ENCODE measurements at regions not wholly inside any gene's neighbourhood (a gene's known extent, or its start where the extent isn't known, plus 50 kb on each side); places are given as distances from the start of the nearest gene placed in this dataset.

DNA sequence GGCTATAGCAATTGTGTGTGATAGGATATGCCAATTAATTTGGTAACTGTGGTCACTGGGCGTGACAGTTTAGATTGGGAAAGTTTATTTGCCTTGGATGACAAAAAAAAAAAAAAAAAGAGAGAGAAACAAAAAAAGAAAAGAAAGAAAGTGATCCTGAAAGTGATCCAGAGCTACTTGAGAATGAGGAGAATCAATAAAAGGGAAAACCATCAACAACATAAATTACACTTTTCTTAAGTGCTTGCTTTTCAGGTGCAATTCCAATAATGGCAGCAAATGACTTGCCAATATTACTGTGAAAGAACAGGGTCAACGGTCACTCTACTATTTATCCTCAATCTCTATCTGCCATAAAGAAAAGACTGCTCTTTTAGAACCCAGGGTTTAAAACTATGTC lies 191.8 kb upstream of the SEMA3C start:
- Histone ChIP-seq H3K9me3 (ENCODE audit: control insufficient read depth in 2 of 2, insufficient read depth in 1 of 2, low read depth in 1 of 2, low read length in 1 of 2) (no peaks in the 10 kb centered on the region), H3K36me3 (ENCODE audit: control insufficient read depth in 3 of 3, insufficient read depth in 2 of 3, low read depth in 1 of 3, low read length in 3 of 3) (no peaks in the 10 kb centered on the region), H3K27me3 (ENCODE audit: control insufficient read depth in 3 of 3, insufficient read depth in 3 of 3, low read length in 3 of 3) (no peaks in the 10 kb centered on the region), H3K4me1 (ENCODE audit: control insufficient read depth in 3 of 3, insufficient read depth in 2 of 3, low read depth in 1 of 3, low read length in 2 of 3) (no peaks in the 10 kb centered on the region), H3K4me3 (ENCODE audit: low read depth in 1 of 3, low read length in 3 of 3) (no peak overlapping the region), H3K27ac (ENCODE audit: low read depth in 1 of 3, low read length in 2 of 3) (no peak overlapping the region)
- 52 to 75% (median 62%) methylated on average over 2 of the region's 2 CpGs for WGBS, 3 donors
- peak in 1 of 2 donors; percentile 4 for DNase-seq
- FAIRE-seq = no peak

DNA sequence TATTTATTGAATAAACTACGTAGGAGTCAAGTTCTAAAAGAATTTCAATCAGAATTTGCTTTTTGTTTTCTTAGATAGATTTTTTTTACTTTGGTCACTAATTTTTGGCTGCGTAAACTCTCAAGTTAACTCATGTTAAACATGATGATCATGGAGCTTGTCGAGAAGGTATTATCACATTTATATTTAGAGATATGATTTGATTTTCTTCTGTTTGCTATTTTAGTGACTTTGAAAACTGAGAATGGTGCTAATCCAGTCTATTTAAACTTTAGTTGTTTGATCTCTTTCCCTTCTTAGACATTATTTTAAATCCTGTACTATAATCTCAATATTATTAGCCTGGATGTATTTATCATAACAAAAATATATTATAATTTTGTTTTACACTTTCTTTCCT lies 179.4 kb upstream of the SEMA3C start:
- 81 to 82% (median 81%) methylated on average over 3 of the region's 3 CpGs for WGBS, 3 donors
- Histone ChIP-seq H3K4me3 (ENCODE audit: low read depth in 1 of 3, low read length in 3 of 3) (no peak overlapping the region), H3K9me3 (ENCODE audit: control insufficient read depth in 2 of 2, insufficient read depth in 1 of 2, low read depth in 1 of 2, low read length in 1 of 2) (no peaks in the 10 kb centered on the region), H3K36me3 (ENCODE audit: control insufficient read depth in 3 of 3, insufficient read depth in 2 of 3, low read depth in 1 of 3, low read length in 3 of 3) (no peaks in the 10 kb centered on the region), H3K27ac (ENCODE audit: low read depth in 1 of 3, low read length in 2 of 3) (no peak overlapping the region), H3K4me1 (ENCODE audit: control insufficient read depth in 3 of 3, insufficient read depth in 2 of 3, low read depth in 1 of 3, low read length in 2 of 3) (no peaks in the 10 kb centered on the region), H3K27me3 (ENCODE audit: control insufficient read depth in 3 of 3, insufficient read depth in 3 of 3, low read length in 3 of 3) (no peaks in the 10 kb centered on the region)
- peak; percentile 33 for FAIRE-seq
- no peak for DNase-seq

DNA sequence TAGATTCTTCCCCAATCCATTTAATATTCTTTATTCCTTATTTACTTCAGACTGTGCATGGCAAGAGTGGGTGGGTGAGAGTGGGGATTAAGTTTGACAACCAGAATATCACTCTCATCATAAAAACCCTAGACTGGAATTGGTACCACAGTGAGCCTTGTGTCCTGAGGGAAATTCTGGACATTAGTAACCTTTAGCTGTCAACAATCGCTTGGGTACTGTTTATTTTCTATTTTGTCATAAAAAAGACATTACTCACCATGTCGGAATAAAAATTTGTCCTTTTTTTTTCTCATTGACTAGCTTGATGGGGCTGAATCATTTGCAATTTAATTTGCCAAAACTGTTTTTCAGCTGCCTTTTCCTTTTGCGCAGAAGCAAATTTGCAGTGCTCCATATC lies 176.1 kb upstream of the SEMA3C start:
- FAIRE-seq (no peak), DNase-seq (no peak)
- no peaks in the 10 kb centered on the region for H3K4me1 ChIP-seq (ENCODE audit: control insufficient read depth in 3 of 3, insufficient read depth in 2 of 3, low read depth in 1 of 3, low read length in 2 of 3)
- no peaks in the 10 kb centered on the region for H3K27me3 ChIP-seq (ENCODE audit: control insufficient read depth in 3 of 3, insufficient read depth in 3 of 3, low read length in 3 of 3)
- 82 to 85% (median 84%) methylated on average over 3 of the region's 3 CpGs for WGBS, 3 donors
- H3K27ac ChIP-seq (ENCODE audit: low read depth in 1 of 3, low read length in 2 of 3) = no peak overlapping the region
- no peaks in the 10 kb centered on the region for H3K9me3 ChIP-seq (ENCODE audit: control insufficient read depth in 2 of 2, insufficient read depth in 1 of 2, low read depth in 1 of 2, low read length in 1 of 2)
- no peaks in the 10 kb centered on the region for H3K36me3 ChIP-seq (ENCODE audit: control insufficient read depth in 3 of 3, insufficient read depth in 2 of 3, low read depth in 1 of 3, low read length in 3 of 3)
- no peak overlapping the region for H3K4me3 ChIP-seq (ENCODE audit: low read depth in 1 of 3, low read length in 3 of 3)

DNA sequence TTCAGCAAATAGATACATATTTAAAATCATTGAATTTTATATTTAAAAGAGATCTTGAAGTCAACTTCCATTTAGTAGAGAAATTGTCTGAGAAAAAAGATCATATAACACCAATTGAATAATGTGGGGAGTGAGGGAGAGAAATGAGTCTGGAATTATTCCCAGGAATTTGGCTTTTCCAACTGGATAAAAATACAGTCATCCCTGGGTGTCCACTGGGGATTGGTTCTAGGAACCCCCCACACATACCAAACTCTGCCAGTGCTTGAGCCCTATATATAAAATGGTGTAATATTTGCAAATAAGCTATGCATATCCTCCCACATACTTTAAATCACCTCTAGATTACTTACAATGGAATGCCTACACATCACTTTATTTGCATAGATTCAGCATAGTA lies 162.8 kb upstream of the SEMA3C start:
- no peak overlapping the region for H3K27ac ChIP-seq (ENCODE audit: low read depth in 1 of 3, low read length in 2 of 3)
- no peaks in the 10 kb centered on the region for H3K27me3 ChIP-seq (ENCODE audit: control insufficient read depth in 3 of 3, insufficient read depth in 3 of 3, low read length in 3 of 3)
- H3K4me3 ChIP-seq (ENCODE audit: low read depth in 1 of 3, low read length in 3 of 3) = no peak overlapping the region
- peaks cover 0 to 8% of the 10 kb centered on the region in 2 donors for H3K9me3 ChIP-seq (ENCODE audit: control insufficient read depth in 2 of 2, insufficient read depth in 1 of 2, low read depth in 1 of 2, low read length in 1 of 2)
- no peak for FAIRE-seq
- H3K4me1 ChIP-seq (ENCODE audit: control insufficient read depth in 3 of 3, insufficient read depth in 2 of 3, low read depth in 1 of 3, low read length in 2 of 3) = no peaks in the 10 kb centered on the region
- DNase-seq = no peak
- no peaks in the 10 kb centered on the region for H3K36me3 ChIP-seq (ENCODE audit: control insufficient read depth in 3 of 3, insufficient read depth in 2 of 3, low read depth in 1 of 3, low read length in 3 of 3)

DNA sequence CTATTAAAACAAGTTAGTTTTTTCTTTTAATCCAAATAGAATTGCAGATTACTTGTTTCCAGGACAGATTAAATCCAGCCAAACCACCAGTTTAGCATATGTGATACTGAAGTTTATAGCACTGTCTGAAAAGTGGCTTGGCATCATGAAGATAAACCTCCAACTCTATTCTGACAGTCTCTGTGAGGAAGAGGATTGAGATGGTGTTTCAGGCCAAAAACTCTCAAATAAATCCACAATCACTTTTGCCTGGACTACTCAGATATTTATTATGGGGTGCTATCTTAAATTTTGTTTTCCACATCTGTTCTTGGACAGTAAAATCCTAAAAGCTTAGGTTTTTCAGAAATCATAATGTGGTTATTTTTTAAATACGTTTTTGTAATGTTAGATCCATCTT lies 161.7 kb upstream of the SEMA3C start:
- FAIRE-seq (no peak), DNase-seq (no peak)
- H3K27me3 ChIP-seq (ENCODE audit: control insufficient read depth in 3 of 3, insufficient read depth in 3 of 3, low read length in 3 of 3) = no peaks in the 10 kb centered on the region
- no peaks in the 10 kb centered on the region for H3K4me1 ChIP-seq (ENCODE audit: control insufficient read depth in 3 of 3, insufficient read depth in 2 of 3, low read depth in 1 of 3, low read length in 2 of 3)
- WGBS, 3 donors = 77 to 88% (median 79%) methylated on average over 1 of the region's 1 CpG
- H3K36me3 ChIP-seq (ENCODE audit: control insufficient read depth in 3 of 3, insufficient read depth in 2 of 3, low read depth in 1 of 3, low read length in 3 of 3) = no peaks in the 10 kb centered on the region
- no peak overlapping the region for H3K4me3 ChIP-seq (ENCODE audit: low read depth in 1 of 3, low read length in 3 of 3)
- H3K27ac ChIP-seq (ENCODE audit: low read depth in 1 of 3, low read length in 2 of 3) = no peak overlapping the region
- H3K9me3 ChIP-seq (ENCODE audit: control insufficient read depth in 2 of 2, insufficient read depth in 1 of 2, low read depth in 1 of 2, low read length in 1 of 2) = peaks cover 0 to 9% of the 10 kb centered on the region in 2 donors

DNA sequence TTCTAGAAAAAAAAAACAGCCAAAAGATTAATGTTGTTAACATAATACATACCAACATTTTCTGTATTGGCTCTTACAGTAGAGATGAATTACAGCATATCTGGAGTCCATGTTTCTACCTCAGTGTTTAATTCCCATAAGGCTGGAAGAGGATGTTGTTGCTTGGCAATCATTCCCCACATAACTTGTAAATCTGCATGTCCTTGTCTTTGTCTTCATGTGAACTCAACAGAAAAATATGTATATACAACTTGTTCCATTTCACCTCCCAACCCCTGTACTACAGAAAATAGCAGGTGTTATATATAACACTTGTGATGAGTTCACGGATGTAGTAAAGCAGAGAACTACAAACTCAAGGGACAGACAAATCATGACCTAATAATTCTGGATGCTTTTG lies 160.9 kb upstream of the SEMA3C start:
- DNase-seq (no peak), FAIRE-seq (no peak)
- Histone ChIP-seq H3K27ac (ENCODE audit: low read depth in 1 of 3, low read length in 2 of 3) (no peak overlapping the region), H3K36me3 (ENCODE audit: control insufficient read depth in 3 of 3, insufficient read depth in 2 of 3, low read depth in 1 of 3, low read length in 3 of 3) (no peaks in the 10 kb centered on the region), H3K4me1 (ENCODE audit: control insufficient read depth in 3 of 3, insufficient read depth in 2 of 3, low read depth in 1 of 3, low read length in 2 of 3) (no peaks in the 10 kb centered on the region), H3K4me3 (ENCODE audit: low read depth in 1 of 3, low read length in 3 of 3) (no peak overlapping the region), H3K9me3 (ENCODE audit: control insufficient read depth in 2 of 2, insufficient read depth in 1 of 2, low read depth in 1 of 2, low read length in 1 of 2) (peaks cover 0 to 9% of the 10 kb centered on the region in 2 donors), H3K27me3 (ENCODE audit: control insufficient read depth in 3 of 3, insufficient read depth in 3 of 3, low read length in 3 of 3) (no peaks in the 10 kb centered on the region)
- WGBS, 3 donors = 72 to 90% (median 86%) methylated on average over 1 of the region's 1 CpG

DNA sequence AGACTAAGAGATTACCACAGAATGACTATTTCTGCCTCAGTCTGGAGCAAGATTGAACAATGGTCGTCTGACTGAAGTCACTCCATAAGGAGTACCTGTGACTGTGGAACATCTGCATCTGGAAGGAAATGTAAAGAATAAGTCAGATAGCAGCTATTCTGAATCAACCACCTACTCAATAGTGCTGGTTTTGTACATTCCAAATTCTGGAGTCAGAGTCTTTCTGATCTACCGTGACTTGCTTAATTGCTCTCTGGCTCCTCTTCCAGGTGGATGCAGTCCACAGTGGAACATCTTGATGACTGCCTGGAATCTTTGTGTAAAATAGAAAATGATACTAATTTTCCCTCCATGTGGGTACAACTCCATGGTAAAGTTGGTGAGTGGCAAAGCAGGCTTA lies 156.3 kb upstream of the SEMA3C start:
- DNase-seq = no peak
- Histone ChIP-seq H3K4me3 (ENCODE audit: low read depth in 1 of 3, low read length in 3 of 3) (no peak overlapping the region), H3K36me3 (ENCODE audit: control insufficient read depth in 3 of 3, insufficient read depth in 2 of 3, low read depth in 1 of 3, low read length in 3 of 3) (no peaks in the 10 kb centered on the region), H3K9me3 (ENCODE audit: control insufficient read depth in 2 of 2, insufficient read depth in 1 of 2, low read depth in 1 of 2, low read length in 1 of 2) (peaks cover 0 to 16% of the 10 kb centered on the region in 2 donors), H3K27ac (ENCODE audit: low read depth in 1 of 3, low read length in 2 of 3) (no peak overlapping the region), H3K4me1 (ENCODE audit: control insufficient read depth in 3 of 3, insufficient read depth in 2 of 3, low read depth in 1 of 3, low read length in 2 of 3) (no peaks in the 10 kb centered on the region), H3K27me3 (ENCODE audit: control insufficient read depth in 3 of 3, insufficient read depth in 3 of 3, low read length in 3 of 3) (no peaks in the 10 kb centered on the region)
- FAIRE-seq = no peak
- 77 to 83% (median 81%) methylated on average over 2 of the region's 2 CpGs for WGBS, 3 donors

DNA sequence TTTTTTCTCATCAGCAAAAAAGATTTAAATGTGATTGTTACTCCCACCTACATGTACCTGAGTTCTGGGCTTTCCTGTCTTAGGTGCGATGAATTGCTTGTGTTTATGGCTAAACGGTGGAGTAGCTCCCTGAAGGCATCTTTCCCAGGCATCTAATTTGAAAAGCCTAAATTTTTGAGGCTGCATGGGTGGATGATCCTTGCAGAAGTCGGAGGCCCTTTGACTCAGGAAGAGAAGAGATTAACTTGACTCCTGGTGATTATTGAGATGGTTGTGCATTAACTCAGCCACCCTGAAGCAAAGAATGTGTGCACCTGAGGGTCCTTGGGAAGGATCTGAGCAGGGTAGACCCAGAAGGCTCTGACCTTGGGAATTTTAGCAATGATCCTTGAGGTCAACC lies 155.6 kb upstream of the SEMA3C start:
- FAIRE-seq (no peak), DNase-seq (no peak)
- Histone ChIP-seq H3K4me3 (ENCODE audit: low read depth in 1 of 3, low read length in 3 of 3) (no peak overlapping the region), H3K36me3 (ENCODE audit: control insufficient read depth in 3 of 3, insufficient read depth in 2 of 3, low read depth in 1 of 3, low read length in 3 of 3) (no peaks in the 10 kb centered on the region), H3K4me1 (ENCODE audit: control insufficient read depth in 3 of 3, insufficient read depth in 2 of 3, low read depth in 1 of 3, low read length in 2 of 3) (no peaks in the 10 kb centered on the region), H3K27me3 (ENCODE audit: control insufficient read depth in 3 of 3, insufficient read depth in 3 of 3, low read length in 3 of 3) (no peaks in the 10 kb centered on the region), H3K27ac (ENCODE audit: low read depth in 1 of 3, low read length in 2 of 3) (no peak overlapping the region), H3K9me3 (ENCODE audit: control insufficient read depth in 2 of 2, insufficient read depth in 1 of 2, low read depth in 1 of 2, low read length in 1 of 2) (peaks cover 0 to 19% of the 10 kb centered on the region in 2 donors)
- 74 to 83% (median 82%) methylated on average over 3 of the region's 3 CpGs for WGBS, 3 donors

DNA sequence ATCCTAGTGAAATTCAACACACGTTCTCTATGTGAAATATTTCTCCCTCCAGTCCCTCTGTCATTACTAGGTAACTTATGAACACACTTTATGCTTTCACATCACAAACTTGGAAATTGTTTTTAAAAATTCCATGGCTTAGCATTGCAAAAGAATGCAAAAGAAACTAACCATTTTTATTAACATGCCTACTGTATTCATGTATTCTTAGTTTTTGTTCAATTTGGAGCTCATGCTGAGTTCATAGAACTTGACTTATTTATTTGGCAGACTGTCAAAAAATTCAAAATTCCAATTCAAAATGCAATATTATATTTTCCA lies 155.0 kb upstream of the SEMA3C start:
- H3K4me3 ChIP-seq (ENCODE audit: low read depth in 1 of 3, low read length in 3 of 3) = no peak overlapping the region
- peaks cover 0 to 19% of the 10 kb centered on the region in 2 donors for H3K9me3 ChIP-seq (ENCODE audit: control insufficient read depth in 2 of 2, insufficient read depth in 1 of 2, low read depth in 1 of 2, low read length in 1 of 2)
- H3K27me3 ChIP-seq (ENCODE audit: control insufficient read depth in 3 of 3, insufficient read depth in 3 of 3, low read length in 3 of 3) = no peaks in the 10 kb centered on the region
- DNase-seq (no peak), FAIRE-seq (no peak)
- H3K36me3 ChIP-seq (ENCODE audit: control insufficient read depth in 3 of 3, insufficient read depth in 2 of 3, low read depth in 1 of 3, low read length in 3 of 3) = no peaks in the 10 kb centered on the region
- 76 to 85% (median 80%) methylated on average over 1 of the region's 1 CpG for WGBS, 3 donors
- H3K4me1 ChIP-seq (ENCODE audit: control insufficient read depth in 3 of 3, insufficient read depth in 2 of 3, low read depth in 1 of 3, low read length in 2 of 3) = no peaks in the 10 kb centered on the region
- H3K27ac ChIP-seq (ENCODE audit: low read depth in 1 of 3, low read length in 2 of 3) = no peak overlapping the region
